ENCODE measurements at regions not wholly inside any gene's neighbourhood (a gene's known extent, or its start where the extent isn't known, plus 50 kb on each side); places are given as distances from the start of the nearest gene placed in this dataset.
A peak's percentile ranks its signal among the peaks of the same experiment; 100 is the strongest.

- 21% methylated on average over 2 of the region's 2 CpGs; no CpG with 5 or more reads in 1 of the 2 experiments for WGBS, 2 experiments (ENCODE audit: insufficient coverage in 1 of 2, insufficient read length in 1 of 2)
- H3K27me3 ChIP-seq (ENCODE audit: control insufficient read depth, insufficient read depth, low read length, poor library complexity, severe bottlenecking): no peaks in the 10 kb centered on the region
Observed at GRCh38 chr2:155250800-155251199, 552.3 kb downstream of the KCNJ3 start.

GRCh38 chr2:155240176-155240575, 541.7 kb downstream of the KCNJ3 start:
- H3K4me1 Mint-ChIP-seq: no peaks in the 10 kb centered on the region
- H3K9me3 Mint-ChIP-seq: no peaks in the 10 kb centered on the region
- WGBS, 2 experiments (ENCODE audit: insufficient coverage in 1 of 2, insufficient read length in 1 of 2): 87 to 96% methylated on average over 3 to 4 of the region's 4 CpGs
- no peak overlapping the region for H3K4me3 Mint-ChIP-seq
- Histone ChIP-seq H3K36me3 (ENCODE audit: control insufficient read depth, insufficient read depth, low read length) (no peaks in the 10 kb centered on the region), H3K9ac (ENCODE audit: extremely low read depth, low read length, poor library complexity, severe bottlenecking) (no peak overlapping the region), H3K9me3 (ENCODE audit: control insufficient read depth, low read length) (no peaks in the 10 kb centered on the region), H3K27ac (ENCODE audit: low read depth, low read length) (no peak overlapping the region), H3K27me3 (ENCODE audit: control insufficient read depth, insufficient read depth, low read length, poor library complexity, severe bottlenecking) (no peaks in the 10 kb centered on the region), H3K4me1 (ENCODE audit: control insufficient read depth, insufficient read depth, low read length) (no peaks in the 10 kb centered on the region), H3K4me3 (ENCODE audit: low read length) (no peak overlapping the region)
- H3K27ac Mint-ChIP-seq: no peak overlapping the region
- H3K36me3 Mint-ChIP-seq (ENCODE audit: low read depth): no peaks in the 10 kb centered on the region
- TF ChIP-seq CTCF (conservative IDR thresholded peaks at IDR 0.05): no peak
- peaks cover 3% of the 10 kb centered on the region for H3K27me3 Mint-ChIP-seq (ENCODE audit: insufficient read depth)
- no peak for DNase-seq

More at GRCh38 chr2:155250800-155251199, 552.3 kb downstream of the KCNJ3 start:
- Mint-ChIP-seq H3K4me1 (peaks cover 3% of the 10 kb centered on the region), H3K27ac (no peak overlapping the region), H3K9me3 (no peaks in the 10 kb centered on the region), H3K4me3 (no peak overlapping the region), H3K27me3 (ENCODE audit: insufficient read depth) (no peaks in the 10 kb centered on the region), H3K36me3 (ENCODE audit: low read depth) (no peaks in the 10 kb centered on the region)
- Histone ChIP-seq H3K27ac (ENCODE audit: low read depth, low read length) (no peak overlapping the region), H3K36me3 (ENCODE audit: control insufficient read depth, insufficient read depth, low read length) (no peaks in the 10 kb centered on the region), H3K9me3 (ENCODE audit: control insufficient read depth, low read length) (no peaks in the 10 kb centered on the region), H3K4me3 (ENCODE audit: low read length) (no peak overlapping the region), H3K9ac (ENCODE audit: extremely low read depth, low read length, poor library complexity, severe bottlenecking) (no peak overlapping the region), H3K4me1 (ENCODE audit: control insufficient read depth, insufficient read depth, low read length) (no peaks in the 10 kb centered on the region)
- peak; percentile 77 for TF ChIP-seq CTCF (conservative IDR thresholded peaks at IDR 0.05)
- peak; percentile 45 for DNase-seq

GRCh38 chr2:155235710-155236109, 537.2 kb downstream of the KCNJ3 start:
- H3K4me1 Mint-ChIP-seq: no peaks in the 10 kb centered on the region
- no peak overlapping the region for H3K27ac Mint-ChIP-seq
- H3K9me3 Mint-ChIP-seq: no peaks in the 10 kb centered on the region
- no peaks in the 10 kb centered on the region for H3K36me3 Mint-ChIP-seq (ENCODE audit: low read depth)
- Histone ChIP-seq H3K27ac (ENCODE audit: low read depth, low read length) (no peak overlapping the region), H3K4me3 (ENCODE audit: low read length) (no peak overlapping the region), H3K27me3 (ENCODE audit: control insufficient read depth, insufficient read depth, low read length, poor library complexity, severe bottlenecking) (no peaks in the 10 kb centered on the region), H3K36me3 (ENCODE audit: control insufficient read depth, insufficient read depth, low read length) (no peaks in the 10 kb centered on the region), H3K4me1 (ENCODE audit: control insufficient read depth, insufficient read depth, low read length) (no peaks in the 10 kb centered on the region), H3K9me3 (ENCODE audit: control insufficient read depth, low read length) (no peaks in the 10 kb centered on the region), H3K9ac (ENCODE audit: extremely low read depth, low read length, poor library complexity, severe bottlenecking) (no peak overlapping the region)
- no peak for TF ChIP-seq CTCF (conservative IDR thresholded peaks at IDR 0.05)
- H3K4me3 Mint-ChIP-seq: no peak overlapping the region
- 91% methylated on average over 1 of the region's 2 CpGs; no CpG with 5 or more reads in 1 of the 2 experiments for WGBS, 2 experiments (ENCODE audit: insufficient coverage in 1 of 2, insufficient read length in 1 of 2)
- DNase-seq: no peak
- H3K27me3 Mint-ChIP-seq (ENCODE audit: insufficient read depth): no peaks in the 10 kb centered on the region

All from endodermal cell (in vitro differentiated cells).